NT2/D1 (cell line): ENCODE measurements at regions not wholly inside any gene's neighbourhood (a gene's known extent, or its start where the extent isn't known, plus 50 kb on each side); places are given as distances from the start of the nearest gene placed in this dataset.

Experiments used
- YY1 ChIP-seq: IDR thresholded peaks from 2 replicates; pipeline ENCODE4 v1.6.1; 2011; ENCODE audit not compliant: insufficient read length, insufficient read depth
- ZNF274 ChIP-seq: IDR thresholded peaks from 2 replicates; pipeline ENCODE4 v1.6.1; 2011; ENCODE audit warnings: mild to moderate bottlenecking, low read depth, low read length

GRCh38 chr21:26394341-26394740 is 178.7 kb downstream of the CYYR1 start:
- TF ChIP-seq ZNF274 (no peak), YY1 (no peak)
